ENCODE measurements at regions not wholly inside any gene's neighbourhood (a gene's known extent, or its start where the extent isn't known, plus 50 kb on each side); places are given as distances from the start of the nearest gene placed in this dataset.

GRCh38 chr15:46918462-46919140, 798.7 kb upstream of the SEMA6D start:
- FAIRE-seq = no peak

GRCh38 chr15:46921891-46922290, 795.4 kb upstream of the SEMA6D start:
- TF ChIP-seq CTCF (IDR thresholded peaks at IDR 0.05; ENCODE audit: insufficient read depth, missing control alignments) = no peak
- DNase-seq (ENCODE audit: insufficient read length, low spot score) = no peak
- no peak for FAIRE-seq

More at GRCh38 chr15:46918462-46919140, 798.7 kb upstream of the SEMA6D start:
- DNase-seq (ENCODE audit: insufficient read length, low spot score) = no peak
- no peak for TF ChIP-seq CTCF (IDR thresholded peaks at IDR 0.05; ENCODE audit: insufficient read depth, missing control alignments)

- DNase-seq (ENCODE audit: insufficient read length, low spot score) (no peak), FAIRE-seq (no peak)
- no peak for TF ChIP-seq CTCF (IDR thresholded peaks at IDR 0.05; ENCODE audit: insufficient read depth, missing control alignments)
These were observed 786.9 kb upstream of the SEMA6D start for GRCh38 chr15:46930426-46930825.

GRCh38 chr15:46933332-46933731, 784.0 kb upstream of the SEMA6D start:
- TF ChIP-seq CTCF (IDR thresholded peaks at IDR 0.05; ENCODE audit: insufficient read depth, missing control alignments) = no peak
- DNase-seq (ENCODE audit: insufficient read length, low spot score) = no peak
- no peak for FAIRE-seq

GRCh38 chr15:46934851-46935250, 782.5 kb upstream of the SEMA6D start:
- DNase-seq (ENCODE audit: insufficient read length, low spot score) (no peak), FAIRE-seq (no peak)
- TF ChIP-seq CTCF (IDR thresholded peaks at IDR 0.05; ENCODE audit: insufficient read depth, missing control alignments) = no peak

- FAIRE-seq = no peak
- no peak for DNase-seq (ENCODE audit: insufficient read length, low spot score)
- no peak for TF ChIP-seq CTCF (IDR thresholded peaks at IDR 0.05; ENCODE audit: insufficient read depth, missing control alignments)
These were observed 779.1 kb upstream of the SEMA6D start for GRCh38 chr15:46938169-46938568.

- DNase-seq (ENCODE audit: insufficient read length, low spot score) (no peak), FAIRE-seq (no peak)
- no peak for TF ChIP-seq CTCF (IDR thresholded peaks at IDR 0.05; ENCODE audit: insufficient read depth, missing control alignments)
These were observed 776.1 kb upstream of the SEMA6D start for GRCh38 chr15:46941241-46941640.

All from D721Med (cell line).